WTC11 (cell line): ENCODE measurements at regions not wholly inside any gene's neighbourhood (a gene's known extent, or its start where the extent isn't known, plus 50 kb on each side); places are given as distances from the start of the nearest gene placed in this dataset.

Source experiments
- ATAC-seq: fragments of 200-7000 bp; cut with Tn5 transposase; 2 replicates; pipeline ENCODE4 v1.10.0; 2021; ENCODE audit warnings: mild to moderate bottlenecking, moderate library complexity
- CTCF ChIA-PET: fragments of 300-600 bp; sonication (Branson Sonifier 250); formaldehyde crosslinking; loops from one replicate; lab custom pipeline; 2021; ENCODE audit warnings: antibody characterized with exemption; lab: Charles Lee
- POLR2A ChIA-PET: fragments of 350-600 bp; sonication (Branson Sonifier 250); formaldehyde crosslinking; loops from one replicate; lab custom pipeline; 2021; ENCODE audit warnings: antibody characterized with exemption; lab: Charles Lee
- DNase-seq: peaks from one replicate; pipeline ENCODE4 v3.0.0; 2021; ENCODE audit warnings: low spot score
- H3K27ac Mint-ChIP-seq: 2 replicates; pipeline ENCODE4 v1.8.0; 2021; ENCODE audit warnings: mixed read lengths
- H3K27me3 Mint-ChIP-seq: 2 replicates; pipeline ENCODE4 v1.8.0; 2021; ENCODE audit warnings: low read depth, mild to moderate bottlenecking, moderate library complexity, mixed read lengths
- H3K36me3 Mint-ChIP-seq: 2 replicates; pipeline ENCODE4 v1.8.0; 2021; ENCODE audit warnings: mixed read lengths
- H3K4me1 Mint-ChIP-seq: 2 replicates; pipeline ENCODE4 v1.8.0; 2022; ENCODE audit warnings: mixed read lengths
- H3K4me3 Mint-ChIP-seq: 2 replicates; pipeline ENCODE4 v1.8.0; 2021; ENCODE audit warnings: mild to moderate bottlenecking, moderate library complexity, mixed read lengths
- H3K9me3 Mint-ChIP-seq: 2 replicates; pipeline ENCODE4 v1.8.0; 2021; ENCODE audit warnings: mixed read lengths
- ARID4B ChIP-seq: sonication (generic); formaldehyde crosslinking; IDR thresholded peaks from 2 replicates; pipeline ENCODE4 v1.8.0; 2023; ENCODE audit warnings: missing genetic modification reagents, mild to moderate bottlenecking, borderline replicate concordance
- CDX4 ChIP-seq: fragments of 250-450 bp; sonication (Bioruptor Pico); IDR thresholded peaks from 2 replicates; pipeline ENCODE4 v1.9.0; 2021; ENCODE audit warnings: moderate library complexity, mild to moderate bottlenecking, inconsistent platforms, borderline replicate concordance
- CREM ChIP-seq: sonication (generic); formaldehyde crosslinking; IDR thresholded peaks from 2 replicates; pipeline ENCODE4 v1.8.1; 2022; ENCODE audit warnings: mild to moderate bottlenecking, missing genetic modification reagents, moderate library complexity
- E2F4 ChIP-seq: sonication (generic); formaldehyde crosslinking; IDR thresholded peaks from 2 replicates; pipeline ENCODE4 v1.8.1; 2022; ENCODE audit warnings: low read depth, mild to moderate bottlenecking, moderate library complexity, missing genetic modification reagents, borderline replicate concordance
- E2F5 ChIP-seq: sonication (generic); formaldehyde crosslinking; IDR thresholded peaks from 2 replicates; pipeline ENCODE4 v1.8.1; 2022; ENCODE audit warnings: mild to moderate bottlenecking, moderate library complexity, missing genetic modification reagents
- ESRRA ChIP-seq: sonication (generic); formaldehyde crosslinking; IDR thresholded peaks from 2 replicates; pipeline ENCODE4 v1.8.1; 2022; ENCODE audit warnings: mild to moderate bottlenecking, missing genetic modification reagents, borderline replicate concordance
- GABPB1 ChIP-seq: sonication (generic); formaldehyde crosslinking; IDR thresholded peaks from 2 replicates; pipeline ENCODE4 v1.8.1; 2023; ENCODE audit warnings: mild to moderate bottlenecking, missing genetic modification reagents
- TEAD4 ChIP-seq: sonication (generic); formaldehyde crosslinking; IDR thresholded peaks from 2 replicates; pipeline ENCODE4 v1.8.0; 2022; ENCODE audit warnings: mild to moderate bottlenecking, missing genetic modification reagents
- ZBTB21 ChIP-seq: sonication (generic); formaldehyde crosslinking; IDR thresholded peaks from 2 replicates; pipeline ENCODE4 v1.8.1; 2023; ENCODE audit warnings: mild to moderate bottlenecking, missing genetic modification reagents, borderline replicate concordance
- ZNF219 ChIP-seq: sonication (generic); formaldehyde crosslinking; IDR thresholded peaks from 2 replicates; pipeline ENCODE4 v1.8.0; 2023; ENCODE audit warnings: missing genetic modification reagents, mild to moderate bottlenecking, borderline replicate concordance
- ZNF423 ChIP-seq: fragments of 250-450 bp; sonication (Bioruptor Pico); IDR thresholded peaks from 2 replicates; pipeline ENCODE4 v2.1.2; 2022; ENCODE audit warnings: mild to moderate bottlenecking, moderate library complexity
- ZNF425 ChIP-seq: fragments of 250-450 bp; sonication (Bioruptor Pico); conservative IDR thresholded peaks from 2 replicates; pipeline ENCODE4 v1.9.0; 2021; ENCODE audit warnings: mild to moderate bottlenecking

GRCh38 chr2:117562654-117563053, 251.8 kb upstream of the DDX18 start:
- H3K36me3 Mint-ChIP-seq, result peaks cover 18% of the 10 kb centered on the region
- peaks cover 6% of the 10 kb centered on the region for H3K4me1 Mint-ChIP-seq
- DNase-seq, result no peak
- peaks cover 19% of the 10 kb centered on the region for H3K9me3 Mint-ChIP-seq
- TF ChIP-seq ZNF423 (CRISPR knock-in tag) (no peak), ESRRA (CRISPR knock-in tag) (no peak), E2F5 (CRISPR knock-in tag) (no peak), ARID4B (CRISPR knock-in tag) (no peak), TEAD4 (CRISPR knock-in tag) (no peak), ZNF219 (CRISPR knock-in tag) (no peak), CDX4 (CRISPR knock-in tag) (no peak), ZNF425 (no peak), E2F4 (CRISPR knock-in tag) (no peak)
- TF ChIP-seq, all 79 proteins: peak for 0
- Mint-ChIP-seq H3K4me3 (no peak overlapping the region), H3K27ac (no peak overlapping the region), H3K27me3 (no peaks in the 10 kb centered on the region; the same call in 1 of the 2 replicates)
- ATAC-seq, result no peak
- ChIA-PET CTCF (no interaction called here), POLR2A (no interaction called here)

GRCh38 chr2:117571590-117572349, 242.7 kb upstream of the DDX18 start:
- ATAC-seq, result no peak
- Mint-ChIP-seq H3K36me3 (peaks cover 79% of the 10 kb centered on the region), H3K27me3 (peaks cover 3% of the 10 kb centered on the region; the same call in 1 of the 2 replicates), H3K27ac (no peak overlapping the region)
- TF ChIP-seq CREM (CRISPR knock-in tag), result no peak
- TF ChIP-seq GABPB1 (CRISPR knock-in tag), result no peak
- no peak for TF ChIP-seq ZBTB21 (CRISPR knock-in tag)
- TF ChIP-seq, all 79 proteins: peak for 0
- H3K4me1 Mint-ChIP-seq, result no peaks in the 10 kb centered on the region
- POLR2A ChIA-PET, result no interaction called here
- CTCF ChIA-PET, result no interaction called here
- peaks cover 77% of the 10 kb centered on the region for H3K9me3 Mint-ChIP-seq
- H3K4me3 Mint-ChIP-seq, result no peak overlapping the region
- no peak for DNase-seq
